ENCODE measurements at regions not wholly inside any gene's neighbourhood (a gene's known extent, or its start where the extent isn't known, plus 50 kb on each side); places are given as distances from the start of the nearest gene placed in this dataset.
"Not testable (repeated sequence)": the region's sequence is repeated elsewhere in the genome, so short reads cannot be mapped to it uniquely, and the experiment has no call there.

GRCh38 chr3:101970212-101970611, 120.9 kb downstream of the NFKBIZ start:
- H3K4me3 ChIP-seq (ENCODE audit: low read depth, low read length), result no peak overlapping the region
- no peak for DNase-seq (ENCODE audit: low read depth)
- TF ChIP-seq CTCF (IDR thresholded peaks at IDR 0.05; ENCODE audit: control insufficient read depth, extremely low read depth, insufficient read depth), result no peak

- TF ChIP-seq CTCF (IDR thresholded peaks at IDR 0.05; ENCODE audit: control insufficient read depth, extremely low read depth, insufficient read depth), result no peak
- no peak overlapping the region for H3K4me3 ChIP-seq (ENCODE audit: low read depth, low read length)
- no peak for DNase-seq (ENCODE audit: low read depth)
Observed at GRCh38 chr3:101970905-101971304, 121.6 kb downstream of the NFKBIZ start.

DNA sequence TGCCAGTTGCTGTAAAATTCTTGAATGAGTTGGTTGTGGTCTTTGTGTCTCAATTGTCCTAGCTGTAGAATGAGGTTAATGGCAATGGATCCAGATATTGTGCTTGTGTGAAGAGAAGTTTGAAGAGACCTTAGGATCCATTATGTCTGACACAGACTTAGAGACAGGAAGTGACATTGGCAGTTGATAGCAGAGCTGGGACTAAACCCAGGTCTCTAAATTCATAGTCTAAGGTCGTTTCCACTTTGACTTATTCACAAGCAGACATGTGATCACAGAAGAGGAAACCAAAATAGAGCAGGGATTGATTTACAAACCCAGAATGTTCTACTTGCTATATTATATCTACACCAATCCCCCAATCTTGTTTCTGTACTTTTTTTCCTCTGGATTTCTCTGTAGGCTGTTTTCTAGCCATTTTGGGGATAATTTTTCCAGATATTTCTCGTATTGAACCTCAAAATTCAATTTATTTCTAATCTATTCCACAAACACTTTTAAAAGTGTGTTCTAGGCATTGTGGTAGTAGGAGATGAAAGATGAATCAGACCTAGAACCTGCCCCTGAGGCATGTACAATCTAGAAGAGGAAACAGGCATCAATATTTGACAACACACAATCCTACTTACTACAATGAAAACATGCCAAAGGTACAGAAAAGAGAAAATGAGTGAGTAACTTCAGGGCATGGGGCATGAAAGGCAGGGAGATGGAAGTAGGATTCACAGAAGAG, 123.3 kb downstream of the NFKBIZ start:
- no peak for TF ChIP-seq CTCF (IDR thresholded peaks at IDR 0.05; ENCODE audit: control insufficient read depth, extremely low read depth, insufficient read depth)
- DNase-seq (ENCODE audit: low read depth), result no peak
- no peak overlapping the region for H3K4me3 ChIP-seq (ENCODE audit: low read depth, low read length)

- no peak overlapping the region for H3K4me3 ChIP-seq (ENCODE audit: low read depth, low read length)
- no peak for DNase-seq (ENCODE audit: low read depth)
- no peak for TF ChIP-seq CTCF (IDR thresholded peaks at IDR 0.05; ENCODE audit: control insufficient read depth, extremely low read depth, insufficient read depth)
Observed at GRCh38 chr3:101973163-101973505, 123.8 kb downstream of the NFKBIZ start.

GRCh38 chr3:101975415-101975814, 126.1 kb downstream of the NFKBIZ start:
- DNase-seq (ENCODE audit: low read depth); H3K4me3 ChIP-seq (ENCODE audit: low read depth, low read length): not testable (repeated sequence)

- TF ChIP-seq CTCF (IDR thresholded peaks at IDR 0.05; ENCODE audit: control insufficient read depth, extremely low read depth, insufficient read depth), result no peak
- no peak overlapping the region for H3K4me3 ChIP-seq (ENCODE audit: low read depth, low read length)
- no peak for DNase-seq (ENCODE audit: low read depth)
Observed at GRCh38 chr3:101976473-101976872, 127.2 kb downstream of the NFKBIZ start.

GRCh38 chr3:101978348-101978747, 129.0 kb downstream of the NFKBIZ start:
- no peak overlapping the region for H3K4me3 ChIP-seq (ENCODE audit: low read depth, low read length)
- TF ChIP-seq CTCF (IDR thresholded peaks at IDR 0.05; ENCODE audit: control insufficient read depth, extremely low read depth, insufficient read depth), result no peak
- no peak for DNase-seq (ENCODE audit: low read depth)
